ENCODE measurements at regions not wholly inside any gene's neighbourhood (a gene's known extent, or its start where the extent isn't known, plus 50 kb on each side); places are given as distances from the start of the nearest gene placed in this dataset.

GRCh38 chr19:57026476-57026875 lies 93.3 kb upstream of the USP29 start:
- no peak for TF ChIP-seq CTCF (IDR thresholded peaks at IDR 0.05)
- no peak for TF ChIP-seq POLR2A (IDR thresholded peaks at IDR 0.05)

Data from thyroid gland (tissue), 4 donors.